COLO668 (cell line): ENCODE measurements at regions not wholly inside any gene's neighbourhood (a gene's known extent, or its start where the extent isn't known, plus 50 kb on each side); places are given as distances from the start of the nearest gene placed in this dataset.

ENCODE experiments used
- DNase-seq: peaks from one replicate; lab custom pipeline; 2025; ENCODE audit not compliant: unreplicated experiment; lab: John Stamatoyannopoulos, UW

- DNase-seq, result no peak
Measured at GRCh38 chr4:182190306-182190705, 52.9 kb upstream of the TENM3 start.

- no peak for DNase-seq
Measured at GRCh38 chr4:182192511-182193181, 50.6 kb upstream of the TENM3 start.

- DNase-seq, result no peak
Measured at GRCh38 chr4:182193311-182193710, 49.9 kb upstream of the TENM3 start.
